GM19239 (cell line): ENCODE measurements at regions not wholly inside any gene's neighbourhood (a gene's known extent, or its start where the extent isn't known, plus 50 kb on each side); places are given as distances from the start of the nearest gene placed in this dataset.

ENCODE experiments used
- DNase-seq: peaks from one replicate; pipeline ENCODE4 v3.0.0; 2011; ENCODE audit warnings: low spot score; ENCODE audit not compliant: insufficient read length
- FAIRE-seq: peaks from 2 replicates; lab custom pipeline; 2011; peaks lifted over from hg19 to GRCh38; lab: Jason Lieb, UNC

- no peak for FAIRE-seq
Observed at GRCh38 chr2:59967691-59968090, 585.8 kb downstream of the BCL11A start.

DNA sequence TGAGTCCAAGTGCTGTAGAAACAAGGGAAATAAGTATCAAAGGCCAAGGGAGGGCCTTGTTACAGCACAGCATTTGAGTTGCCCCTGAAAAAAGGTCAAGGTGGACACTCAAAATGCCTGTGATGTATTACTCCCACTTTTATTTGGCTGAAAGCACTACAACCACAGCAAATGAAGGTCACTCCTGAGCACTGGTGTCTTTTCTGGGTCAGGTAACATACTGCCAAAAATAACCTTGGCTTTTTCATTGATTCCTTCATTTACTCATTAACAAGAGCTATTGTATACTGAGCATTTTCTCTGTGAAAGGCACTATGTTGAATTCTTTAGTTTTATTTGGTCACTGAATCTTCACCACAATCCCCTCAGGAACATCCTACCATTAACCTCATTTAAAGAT, 590.3 kb downstream of the BCL11A start:
- FAIRE-seq (no peak), DNase-seq (no peak)

More at GRCh38 chr2:59967691-59968090, 585.8 kb downstream of the BCL11A start:
- no peak for DNase-seq

DNA sequence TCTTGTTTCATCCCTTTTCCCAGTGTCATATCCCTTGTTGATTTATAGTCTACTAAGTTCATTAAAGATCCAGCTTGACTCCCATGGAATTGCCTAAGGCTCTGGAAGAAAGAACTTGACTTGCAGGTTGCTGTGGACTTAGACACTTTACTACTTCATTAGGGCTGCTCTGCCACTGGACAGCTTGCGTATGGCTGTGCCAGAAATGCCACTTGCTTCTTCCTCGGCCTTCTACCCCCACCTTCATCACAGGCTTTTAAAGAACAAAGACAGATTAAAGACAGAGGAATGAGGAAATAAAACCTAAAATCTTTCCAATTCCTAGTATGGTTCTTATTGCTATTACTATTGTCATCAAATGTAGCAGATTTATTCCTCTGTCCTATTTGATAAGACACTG, 591.7 kb downstream of the BCL11A start:
- no peak for DNase-seq
- no peak for FAIRE-seq

- DNase-seq (no peak), FAIRE-seq (no peak)
Observed at GRCh38 chr2:59959944-59960343, 593.5 kb downstream of the BCL11A start.

DNA sequence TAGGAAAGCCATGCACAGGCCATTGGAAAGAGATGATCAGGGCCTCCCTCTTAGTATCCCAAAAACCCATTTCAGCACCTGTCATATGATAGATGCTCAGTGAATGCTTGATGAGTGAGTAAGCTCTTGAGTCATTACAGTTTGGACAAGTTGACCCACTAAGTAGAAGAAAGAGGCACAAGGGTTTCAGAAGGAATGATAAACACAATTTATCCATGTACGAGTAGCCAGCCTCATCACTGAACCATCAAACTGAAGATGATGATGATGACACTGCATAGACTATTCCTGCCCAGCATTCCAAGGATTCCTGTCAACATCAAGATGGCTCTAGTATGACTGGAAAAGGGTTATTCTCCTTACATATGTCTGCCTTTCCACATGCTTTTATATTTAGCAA, 596.0 kb downstream of the BCL11A start:
- no peak for DNase-seq
- FAIRE-seq: no peak

GRCh38 chr2:59956981-59957380, 596.5 kb downstream of the BCL11A start:
- FAIRE-seq: no peak

GRCh38 chr2:59947917-59948541, 605.4 kb downstream of the BCL11A start:
- FAIRE-seq: no peak
- no peak for DNase-seq

More at GRCh38 chr2:59956981-59957380, 596.5 kb downstream of the BCL11A start:
- DNase-seq: no peak

- FAIRE-seq: no peak
- no peak for DNase-seq
Observed at GRCh38 chr2:59947209-59947608, 606.2 kb downstream of the BCL11A start.

DNA sequence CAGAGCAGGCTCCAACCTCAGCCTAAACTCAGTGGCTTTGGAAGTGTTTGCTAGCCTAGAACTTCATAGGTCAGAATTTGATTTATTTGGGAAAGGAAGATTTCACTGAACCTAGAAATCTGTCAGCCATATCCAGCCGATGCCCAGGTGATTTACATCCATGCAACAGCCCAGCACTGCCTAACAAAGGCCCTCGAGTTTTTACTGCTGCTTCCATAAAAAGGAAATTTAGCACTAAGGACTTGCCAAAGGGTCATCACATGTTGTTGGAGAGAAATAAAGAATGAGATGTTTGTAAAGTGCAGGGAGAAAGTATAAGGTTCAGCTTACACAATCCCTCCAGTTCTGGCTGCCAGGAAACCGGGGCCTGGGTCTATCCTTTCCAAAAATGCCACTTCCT, 614.2 kb downstream of the BCL11A start:
- no peak for DNase-seq
- no peak for FAIRE-seq

GRCh38 chr2:59938181-59938580, 615.3 kb downstream of the BCL11A start:
- DNase-seq (no peak), FAIRE-seq (no peak)

DNA sequence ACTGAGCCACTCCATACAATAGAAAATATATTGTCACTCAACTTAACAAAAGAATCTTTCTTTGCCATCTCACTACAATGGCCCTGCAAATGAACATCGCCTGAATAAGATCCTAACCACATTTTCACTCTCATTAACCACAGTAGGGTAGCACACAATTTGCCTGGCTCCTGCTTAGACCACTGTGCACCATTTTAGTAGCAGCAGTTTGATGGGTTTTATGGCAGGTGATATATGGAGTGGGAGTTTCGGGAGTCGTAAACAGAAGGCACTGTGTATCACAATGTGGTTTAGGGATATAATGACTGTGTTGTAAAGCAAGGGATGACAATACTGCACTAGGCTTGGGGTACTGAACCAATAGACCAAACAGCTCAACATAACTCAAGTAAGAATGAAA, 617.4 kb downstream of the BCL11A start:
- FAIRE-seq (no peak), DNase-seq (no peak)

DNA sequence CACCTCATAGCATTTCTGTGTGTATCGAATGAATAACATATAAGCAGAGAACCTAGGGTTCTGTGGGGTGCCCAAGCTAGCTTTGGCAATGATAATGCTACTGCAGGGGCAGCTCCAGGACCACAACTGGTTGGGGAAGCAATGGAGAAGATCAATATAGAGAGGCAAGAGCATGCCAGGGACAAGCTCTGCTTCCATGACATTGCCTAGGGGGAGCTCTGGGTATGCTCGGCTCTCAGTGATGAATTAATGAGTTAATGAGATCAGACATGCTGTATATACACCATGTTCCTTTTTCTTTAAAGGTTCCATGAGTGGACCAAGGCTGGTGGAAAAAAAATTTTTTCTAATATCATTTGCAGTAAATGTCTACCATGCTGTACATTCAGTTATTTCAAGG, 618.4 kb downstream of the BCL11A start:
- FAIRE-seq (no peak), DNase-seq (no peak)

- FAIRE-seq (no peak), DNase-seq (no peak)
Observed at GRCh38 chr2:59933948-59934347, 619.5 kb downstream of the BCL11A start.

- FAIRE-seq (no peak), DNase-seq (no peak)
Observed at GRCh38 chr2:59932341-59932740, 621.1 kb downstream of the BCL11A start.

GRCh38 chr2:59930430-59930829, 623.0 kb downstream of the BCL11A start:
- FAIRE-seq (no peak), DNase-seq (no peak)

GRCh38 chr2:59926731-59927130, 626.7 kb downstream of the BCL11A start:
- FAIRE-seq: no peak

GRCh38 chr2:59925321-59925720, 628.1 kb downstream of the BCL11A start:
- FAIRE-seq (no peak), DNase-seq (no peak)

More at GRCh38 chr2:59926731-59927130, 626.7 kb downstream of the BCL11A start:
- no peak for DNase-seq

GRCh38 chr2:59924346-59924745, 629.1 kb downstream of the BCL11A start:
- DNase-seq (no peak), FAIRE-seq (no peak)

DNA sequence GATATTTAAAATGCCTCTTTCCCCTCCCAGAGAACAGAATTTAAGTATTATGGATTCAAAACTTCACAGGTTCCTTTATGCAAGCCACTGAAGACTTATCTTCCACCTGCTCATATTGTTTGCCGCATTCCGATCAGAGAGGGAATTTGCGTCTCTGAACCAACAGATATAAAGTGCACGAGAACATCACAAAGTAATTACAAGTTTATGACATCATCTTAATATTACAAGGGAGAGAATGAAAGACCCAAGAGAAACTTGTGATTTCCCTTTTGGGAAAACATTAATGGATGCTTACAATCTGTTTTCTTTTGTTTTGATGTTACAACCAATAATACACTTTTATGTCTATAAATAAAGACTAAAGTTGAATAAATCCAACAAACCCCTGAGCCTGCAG, 631.0 kb downstream of the BCL11A start:
- no peak for FAIRE-seq

GRCh38 chr2:59921743-59922142, 631.7 kb downstream of the BCL11A start:
- no peak for FAIRE-seq
- DNase-seq: no peak

More for the DNA sequence above, 631.0 kb downstream of the BCL11A start:
- DNase-seq: no peak

- DNase-seq (no peak), FAIRE-seq (no peak)
Observed at GRCh38 chr2:59920961-59921360, 632.5 kb downstream of the BCL11A start.

GRCh38 chr2:59920307-59920706, 633.1 kb downstream of the BCL11A start:
- FAIRE-seq (no peak), DNase-seq (no peak)
